Liver (tissue), 3 donors: ENCODE measurements at regions not wholly inside any gene's neighbourhood (a gene's known extent, or its start where the extent isn't known, plus 50 kb on each side); places are given as distances from the start of the nearest gene placed in this dataset.
"Not testable (repeated sequence)": the region's sequence is repeated elsewhere in the genome, so short reads cannot be mapped to it uniquely, and the experiment has no call there.

Experiments used
- ATF3 ChIP-seq: IDR thresholded peaks from 2 replicates; pipeline ENCODE4 v1.6.1; 2016; ENCODE audit warnings: antibody characterized with exemption
- CTCF ChIP-seq: fragments of 150-350 bp; IDR thresholded peaks from 2 replicates; pipeline ENCODE4 v1.5.1; 2017; ENCODE audit warnings: improper control_type of control experiment, low read depth, low read length; ENCODE audit not compliant: missing input control
- EGR1 ChIP-seq, 2 donors: IDR thresholded peaks; 2 replicates each; pipeline ENCODE4 v1.6.1; 2016 to 2018; ENCODE audit warnings: antibody characterized with exemption in 2 of 2, low read depth in 2 of 2
- FOXA1 ChIP-seq: IDR thresholded peaks from 2 replicates; pipeline ENCODE4 v1.6.1; 2016; ENCODE audit warnings: antibody characterized with exemption
- HNF4A ChIP-seq, 2 donors: conservative IDR thresholded peaks; 2 replicates each; pipeline ENCODE4 v1.6.1; 2016; ENCODE audit warnings: antibody characterized with exemption in 2 of 2, mild to moderate bottlenecking in 2 of 2
- HNF4G ChIP-seq: IDR thresholded peaks from 2 replicates; pipeline ENCODE4 v1.6.1; 2016; ENCODE audit warnings: antibody characterized with exemption
- JUND ChIP-seq, 2 donors: IDR thresholded peaks; 2 replicates each; pipeline ENCODE4 v1.6.1; 2016; ENCODE audit warnings: antibody characterized with exemption in 2 of 2
- MAX ChIP-seq: IDR thresholded peaks from 2 replicates; pipeline ENCODE4 v1.6.1; 2016; ENCODE audit warnings: antibody characterized with exemption
- REST ChIP-seq: IDR thresholded peaks from 2 replicates; pipeline ENCODE4 v1.6.1; 2016; ENCODE audit warnings: antibody characterized with exemption, mild to moderate bottlenecking
- SP1 ChIP-seq: IDR thresholded peaks from 2 replicates; pipeline ENCODE4 v1.6.1; 2018; ENCODE audit warnings: antibody characterized with exemption, mild to moderate bottlenecking
- TAF1 ChIP-seq: conservative IDR thresholded peaks from 2 replicates; pipeline ENCODE4 v1.6.1; 2016; ENCODE audit warnings: antibody characterized with exemption, mild to moderate bottlenecking
- ZBTB33 ChIP-seq: IDR thresholded peaks from 2 replicates; pipeline ENCODE4 v1.6.1; 2016; ENCODE audit warnings: antibody characterized with exemption
- donor health status: healthy.
- donor health status: healthy.

- not testable (repeated sequence) for TF ChIP-seq ATF3; CTCF; EGR1 (IDR thresholded peaks at IDR 0.05; ENCODE audit: low read depth in 2 of 2); JUND (IDR thresholded peaks at IDR 0.05); REST; FOXA1; SP1; MAX; ZBTB33; TAF1; HNF4A (conservative IDR thresholded peaks at IDR 0.05); HNF4G
These were observed 1086.2 kb upstream of the GJE1 start for GRCh38 chr6:141046496-141046895.
